SK-N-SH (cell line): ENCODE measurements at regions not wholly inside any gene's neighbourhood (a gene's known extent, or its start where the extent isn't known, plus 50 kb on each side); places are given as distances from the start of the nearest gene placed in this dataset.

Source experiments
- RAD21 ChIP-seq: IDR thresholded peaks from 2 replicates; pipeline ENCODE4 v1.6.1; 2012; ENCODE audit warnings: mild to moderate bottlenecking, low read length
- TF ChIP-seq, protein P1 (sequence below): fragments of 200-600 bp; sonication (generic); IDR thresholded peaks from 2 replicates; pipeline ENCODE4 v1.6.1; 2017; ENCODE audit warnings: antibody characterized with exemption, mild to moderate bottlenecking, moderate library complexity
- TF ChIP-seq, protein P2 (sequence below): IDR thresholded peaks from 2 replicates; pipeline ENCODE4 v1.4.0; 2012; ENCODE audit warnings: low read depth

DNA sequence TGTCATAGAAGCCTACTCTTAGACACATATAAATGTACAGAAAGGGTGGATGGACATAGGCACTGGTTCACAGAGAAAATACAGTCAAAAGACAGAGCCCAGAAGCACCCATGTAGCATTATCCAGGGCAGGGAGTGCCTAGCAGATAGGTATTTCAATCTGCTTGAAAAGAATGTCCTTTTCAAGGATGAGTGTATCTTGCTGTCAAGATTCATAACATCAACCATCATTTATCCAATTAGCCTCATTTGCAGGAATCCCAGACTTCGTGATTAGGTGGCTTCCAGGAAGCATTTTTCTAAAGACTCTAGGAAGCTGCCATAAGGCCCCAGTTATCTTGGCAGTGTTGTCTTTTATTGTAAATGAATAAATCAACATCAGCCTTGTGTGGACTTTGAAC lies 55.6 kb downstream of the SCN11A start:
- TF ChIP-seq, protein P1, sequence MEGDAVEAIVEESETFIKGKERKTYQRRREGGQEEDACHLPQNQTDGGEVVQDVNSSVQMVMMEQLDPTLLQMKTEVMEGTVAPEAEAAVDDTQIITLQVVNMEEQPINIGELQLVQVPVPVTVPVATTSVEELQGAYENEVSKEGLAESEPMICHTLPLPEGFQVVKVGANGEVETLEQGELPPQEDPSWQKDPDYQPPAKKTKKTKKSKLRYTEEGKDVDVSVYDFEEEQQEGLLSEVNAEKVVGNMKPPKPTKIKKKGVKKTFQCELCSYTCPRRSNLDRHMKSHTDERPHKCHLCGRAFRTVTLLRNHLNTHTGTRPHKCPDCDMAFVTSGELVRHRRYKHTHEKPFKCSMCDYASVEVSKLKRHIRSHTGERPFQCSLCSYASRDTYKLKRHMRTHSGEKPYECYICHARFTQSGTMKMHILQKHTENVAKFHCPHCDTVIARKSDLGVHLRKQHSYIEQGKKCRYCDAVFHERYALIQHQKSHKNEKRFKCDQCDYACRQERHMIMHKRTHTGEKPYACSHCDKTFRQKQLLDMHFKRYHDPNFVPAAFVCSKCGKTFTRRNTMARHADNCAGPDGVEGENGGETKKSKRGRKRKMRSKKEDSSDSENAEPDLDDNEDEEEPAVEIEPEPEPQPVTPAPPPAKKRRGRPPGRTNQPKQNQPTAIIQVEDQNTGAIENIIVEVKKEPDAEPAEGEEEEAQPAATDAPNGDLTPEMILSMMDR, result no peak
- no peak for TF ChIP-seq RAD21
- TF ChIP-seq, protein P2, sequence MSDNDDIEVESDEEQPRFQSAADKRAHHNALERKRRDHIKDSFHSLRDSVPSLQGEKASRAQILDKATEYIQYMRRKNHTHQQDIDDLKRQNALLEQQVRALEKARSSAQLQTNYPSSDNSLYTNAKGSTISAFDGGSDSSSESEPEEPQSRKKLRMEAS, result no peak
